ENCODE measurements at regions not wholly inside any gene's neighbourhood (a gene's known extent, or its start where the extent isn't known, plus 50 kb on each side); places are given as distances from the start of the nearest gene placed in this dataset.

DNA sequence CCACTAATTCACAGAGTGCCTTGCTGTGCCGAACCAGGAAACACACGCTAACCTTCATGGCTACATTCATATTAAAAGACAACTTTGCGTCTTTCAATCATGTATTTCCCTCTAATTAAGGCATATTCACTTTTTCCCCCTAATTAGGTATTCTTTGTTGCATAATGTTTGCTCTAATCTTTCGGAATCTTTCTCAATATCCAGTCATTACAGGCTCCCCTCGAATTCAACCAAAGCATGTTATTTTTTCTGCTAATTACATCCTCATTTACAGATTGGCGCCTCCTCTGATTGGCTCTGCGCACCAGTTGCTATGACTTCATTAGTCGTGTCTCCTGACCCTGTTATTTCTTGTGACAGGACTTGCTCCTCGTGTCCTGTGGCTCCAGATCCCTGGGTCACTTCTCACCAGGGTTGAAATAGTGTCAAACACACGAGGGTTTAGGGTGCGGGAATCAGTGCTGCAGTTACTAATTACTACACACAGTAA, 226.7 kb upstream of the TSHZ3 start:
- TF ChIP-seq, protein P1, sequence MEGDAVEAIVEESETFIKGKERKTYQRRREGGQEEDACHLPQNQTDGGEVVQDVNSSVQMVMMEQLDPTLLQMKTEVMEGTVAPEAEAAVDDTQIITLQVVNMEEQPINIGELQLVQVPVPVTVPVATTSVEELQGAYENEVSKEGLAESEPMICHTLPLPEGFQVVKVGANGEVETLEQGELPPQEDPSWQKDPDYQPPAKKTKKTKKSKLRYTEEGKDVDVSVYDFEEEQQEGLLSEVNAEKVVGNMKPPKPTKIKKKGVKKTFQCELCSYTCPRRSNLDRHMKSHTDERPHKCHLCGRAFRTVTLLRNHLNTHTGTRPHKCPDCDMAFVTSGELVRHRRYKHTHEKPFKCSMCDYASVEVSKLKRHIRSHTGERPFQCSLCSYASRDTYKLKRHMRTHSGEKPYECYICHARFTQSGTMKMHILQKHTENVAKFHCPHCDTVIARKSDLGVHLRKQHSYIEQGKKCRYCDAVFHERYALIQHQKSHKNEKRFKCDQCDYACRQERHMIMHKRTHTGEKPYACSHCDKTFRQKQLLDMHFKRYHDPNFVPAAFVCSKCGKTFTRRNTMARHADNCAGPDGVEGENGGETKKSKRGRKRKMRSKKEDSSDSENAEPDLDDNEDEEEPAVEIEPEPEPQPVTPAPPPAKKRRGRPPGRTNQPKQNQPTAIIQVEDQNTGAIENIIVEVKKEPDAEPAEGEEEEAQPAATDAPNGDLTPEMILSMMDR (conservative IDR thresholded peaks at IDR 0.05): no peak
- no peak for TF ChIP-seq ZFX (IDR thresholded peaks at IDR 0.05)

Measured in C4-2B (cell line).